ENCODE measurements at regions not wholly inside any gene's neighbourhood (a gene's known extent, or its start where the extent isn't known, plus 50 kb on each side); places are given as distances from the start of the nearest gene placed in this dataset.

- H3K9me3 ChIP-seq = no peaks in the 10 kb centered on the region
- DNase-seq = no peak
- intact Hi-C loops (cut with micrococcal nuclease; ENCODE audit: unreplicated experiment) = no loop called here
Measured at GRCh38 chr14:26810631-26811030, 212.8 kb upstream of the NOVA1 start.

DNA sequence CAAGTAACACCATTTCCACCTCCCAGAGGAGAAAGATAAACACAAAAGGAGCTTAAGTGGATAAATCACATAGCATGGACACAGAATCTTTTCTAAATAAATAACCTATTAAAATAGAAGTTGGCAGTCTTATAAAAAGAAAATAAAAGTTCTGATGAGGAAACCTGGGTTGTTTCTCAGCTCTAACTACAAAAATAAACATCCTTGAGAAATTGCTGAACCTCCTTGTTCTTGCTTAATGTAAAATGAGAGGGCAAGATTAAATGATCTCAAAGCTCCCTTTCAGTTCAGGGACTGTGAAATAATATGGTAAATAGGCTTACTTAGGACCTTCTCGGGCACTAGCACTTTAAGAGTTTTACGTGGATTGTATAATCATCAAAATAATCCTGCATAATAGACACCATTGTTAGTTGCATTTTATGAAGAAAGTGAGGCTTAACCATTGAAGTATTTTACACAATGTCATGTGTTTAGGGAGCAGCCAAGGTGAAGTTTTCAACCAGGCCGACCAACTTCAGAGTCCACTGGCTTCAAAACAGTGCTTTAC is 214.0 kb upstream of the NOVA1 start:
- intact Hi-C loops (cut with micrococcal nuclease; ENCODE audit: unreplicated experiment) = no loop called here
- POLR2A ChIA-PET = no interaction called here
- Mint-ChIP-seq H3K36me3 (ENCODE audit: insufficient read depth, unreplicated experiment) (no peaks in the 10 kb centered on the region), H3K27ac (ENCODE audit: unreplicated experiment) (no peak overlapping the region), H3K27me3 (ENCODE audit: insufficient read depth, unreplicated experiment) (no peaks in the 10 kb centered on the region), H3K9me3 (ENCODE audit: unreplicated experiment) (no peaks in the 10 kb centered on the region), H3K4me3 (ENCODE audit: unreplicated experiment) (no peak overlapping the region), H3K4me1 (ENCODE audit: low read depth, unreplicated experiment) (no peaks in the 10 kb centered on the region)
- no TSS peak for BruUV-seq (replicated peaks)
- TF ChIP-seq, protein P1, sequence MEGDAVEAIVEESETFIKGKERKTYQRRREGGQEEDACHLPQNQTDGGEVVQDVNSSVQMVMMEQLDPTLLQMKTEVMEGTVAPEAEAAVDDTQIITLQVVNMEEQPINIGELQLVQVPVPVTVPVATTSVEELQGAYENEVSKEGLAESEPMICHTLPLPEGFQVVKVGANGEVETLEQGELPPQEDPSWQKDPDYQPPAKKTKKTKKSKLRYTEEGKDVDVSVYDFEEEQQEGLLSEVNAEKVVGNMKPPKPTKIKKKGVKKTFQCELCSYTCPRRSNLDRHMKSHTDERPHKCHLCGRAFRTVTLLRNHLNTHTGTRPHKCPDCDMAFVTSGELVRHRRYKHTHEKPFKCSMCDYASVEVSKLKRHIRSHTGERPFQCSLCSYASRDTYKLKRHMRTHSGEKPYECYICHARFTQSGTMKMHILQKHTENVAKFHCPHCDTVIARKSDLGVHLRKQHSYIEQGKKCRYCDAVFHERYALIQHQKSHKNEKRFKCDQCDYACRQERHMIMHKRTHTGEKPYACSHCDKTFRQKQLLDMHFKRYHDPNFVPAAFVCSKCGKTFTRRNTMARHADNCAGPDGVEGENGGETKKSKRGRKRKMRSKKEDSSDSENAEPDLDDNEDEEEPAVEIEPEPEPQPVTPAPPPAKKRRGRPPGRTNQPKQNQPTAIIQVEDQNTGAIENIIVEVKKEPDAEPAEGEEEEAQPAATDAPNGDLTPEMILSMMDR (IDR thresholded peaks at IDR 0.05; ENCODE audit: insufficient read depth in 1 of 2, low read depth in 1 of 2, low read length in 1 of 2, severe bottlenecking in 1 of 2, unreplicated experiment in 1 of 2) = no peak
- no peaks in the 10 kb centered on the region for H3K4me1 ChIP-seq
- no peaks in the 10 kb centered on the region for H3K27me3 ChIP-seq (replicated peaks; ENCODE audit: control insufficient read depth, insufficient read depth, low read length)
- CTCF ChIA-PET = no interaction called here
- H3K4me3 ChIP-seq (ENCODE audit: low read depth, low read length) = no peak overlapping the region
- H3K36me3 ChIP-seq (ENCODE audit: control insufficient read depth, insufficient read depth, low read length) = no peaks in the 10 kb centered on the region
- no peaks in the 10 kb centered on the region for H3K9me3 ChIP-seq
- no peak for DNase-seq

More at GRCh38 chr14:26810631-26811030, 212.8 kb upstream of the NOVA1 start:
- H3K4me1 Mint-ChIP-seq (ENCODE audit: low read depth, unreplicated experiment) = no peaks in the 10 kb centered on the region
- no peaks in the 10 kb centered on the region for H3K9me3 Mint-ChIP-seq (ENCODE audit: unreplicated experiment)
- no peaks in the 10 kb centered on the region for H3K4me1 ChIP-seq
- no peak overlapping the region for H3K27ac Mint-ChIP-seq (ENCODE audit: unreplicated experiment)
- ChIA-PET CTCF (no interaction called here), POLR2A (no interaction called here)
- H3K4me3 ChIP-seq (ENCODE audit: low read depth, low read length) = no peak overlapping the region
- BruUV-seq (replicated peaks) = no TSS peak
- H3K4me3 Mint-ChIP-seq (ENCODE audit: unreplicated experiment) = no peak overlapping the region
- no peaks in the 10 kb centered on the region for H3K36me3 ChIP-seq (ENCODE audit: control insufficient read depth, insufficient read depth, low read length)
- no peaks in the 10 kb centered on the region for H3K27me3 ChIP-seq (replicated peaks; ENCODE audit: control insufficient read depth, insufficient read depth, low read length)
- no peaks in the 10 kb centered on the region for H3K27me3 Mint-ChIP-seq (ENCODE audit: insufficient read depth, unreplicated experiment)
- TF ChIP-seq, protein P1 (IDR thresholded peaks at IDR 0.05; ENCODE audit: insufficient read depth in 1 of 2, low read depth in 1 of 2, low read length in 1 of 2, severe bottlenecking in 1 of 2, unreplicated experiment in 1 of 2) = no peak
- H3K36me3 Mint-ChIP-seq (ENCODE audit: insufficient read depth, unreplicated experiment) = no peaks in the 10 kb centered on the region

DNA sequence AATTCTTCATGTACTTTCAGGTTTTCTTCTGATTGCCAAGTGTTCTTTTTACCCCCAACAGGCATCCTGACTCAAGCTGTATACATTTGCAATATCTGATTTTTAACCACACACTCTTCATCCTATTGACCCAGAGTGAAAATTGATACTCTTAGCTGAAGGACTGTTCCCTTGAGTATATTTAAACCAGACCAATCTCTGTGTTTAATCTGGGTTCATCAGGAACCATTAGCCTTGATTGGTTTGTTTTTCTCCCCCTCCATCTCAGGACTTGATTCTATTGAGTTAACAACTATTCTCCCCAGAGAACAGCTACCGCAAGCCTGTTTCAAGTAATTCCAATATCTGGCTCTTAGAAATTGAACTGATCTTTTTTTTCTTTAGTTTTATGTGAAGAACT is 222.3 kb upstream of the NOVA1 start:
- POLR2A ChIA-PET = no interaction called here
- Histone ChIP-seq H3K27me3 (replicated peaks; ENCODE audit: control insufficient read depth, insufficient read depth, low read length) (no peaks in the 10 kb centered on the region), H3K4me3 (ENCODE audit: low read depth, low read length) (no peak overlapping the region), H3K9me3 (no peaks in the 10 kb centered on the region), H3K4me1 (no peaks in the 10 kb centered on the region), H3K36me3 (ENCODE audit: control insufficient read depth, insufficient read depth, low read length) (no peaks in the 10 kb centered on the region)
- Mint-ChIP-seq H3K36me3 (ENCODE audit: insufficient read depth, unreplicated experiment) (no peaks in the 10 kb centered on the region), H3K9me3 (ENCODE audit: unreplicated experiment) (no peaks in the 10 kb centered on the region), H3K4me1 (ENCODE audit: low read depth, unreplicated experiment) (no peaks in the 10 kb centered on the region), H3K4me3 (ENCODE audit: unreplicated experiment) (no peak overlapping the region), H3K27me3 (ENCODE audit: insufficient read depth, unreplicated experiment) (no peaks in the 10 kb centered on the region), H3K27ac (ENCODE audit: unreplicated experiment) (no peak overlapping the region)
- BruUV-seq (replicated peaks) = no TSS peak
- intact Hi-C loops (cut with micrococcal nuclease; ENCODE audit: unreplicated experiment) = no loop called here
- CTCF ChIA-PET = no interaction called here
- DNase-seq = no peak
- TF ChIP-seq, protein P1 (IDR thresholded peaks at IDR 0.05; ENCODE audit: insufficient read depth in 1 of 2, low read depth in 1 of 2, low read length in 1 of 2, severe bottlenecking in 1 of 2, unreplicated experiment in 1 of 2) = no peak

Data from Caco-2 (cell line).